ENCODE measurements at regions not wholly inside any gene's neighbourhood (a gene's known extent, or its start where the extent isn't known, plus 50 kb on each side); places are given as distances from the start of the nearest gene placed in this dataset.
"Not testable (repeated sequence)": the region's sequence is repeated elsewhere in the genome, so short reads cannot be mapped to it uniquely, and the experiment has no call there.

DNA sequence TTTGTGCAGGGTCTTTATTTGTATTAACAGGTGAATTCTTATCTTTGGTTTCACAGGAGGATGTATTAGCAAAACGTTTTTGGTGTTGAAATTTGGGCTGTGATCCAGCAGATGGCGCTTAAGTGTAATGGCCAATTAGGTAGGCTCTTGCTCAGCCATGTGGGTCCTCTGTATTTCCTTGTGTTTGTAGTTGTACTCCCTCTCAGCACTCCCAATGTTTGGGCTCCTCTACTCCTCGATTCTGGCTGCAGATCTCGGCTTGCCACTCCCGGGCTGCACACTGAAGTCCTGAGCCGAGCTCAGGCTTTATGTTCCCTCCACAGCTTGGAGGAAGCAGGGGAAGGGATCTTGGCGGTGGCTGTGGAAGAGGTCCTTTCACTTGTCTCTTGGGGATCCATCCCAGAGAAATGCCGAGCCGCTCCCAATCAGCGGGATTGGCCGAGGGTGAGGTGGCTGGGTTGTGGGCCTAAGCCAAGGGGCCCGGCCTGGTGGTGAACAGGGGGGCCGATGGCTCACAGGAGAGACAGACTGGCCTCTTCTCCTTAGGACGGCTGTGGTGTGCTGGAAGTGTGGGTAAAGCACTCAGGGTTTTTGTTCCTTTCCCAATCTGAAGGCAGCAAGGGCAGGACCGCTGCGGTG, 133.7 kb downstream of the AEBP2 start:
- DNase-seq = no peak

DNA sequence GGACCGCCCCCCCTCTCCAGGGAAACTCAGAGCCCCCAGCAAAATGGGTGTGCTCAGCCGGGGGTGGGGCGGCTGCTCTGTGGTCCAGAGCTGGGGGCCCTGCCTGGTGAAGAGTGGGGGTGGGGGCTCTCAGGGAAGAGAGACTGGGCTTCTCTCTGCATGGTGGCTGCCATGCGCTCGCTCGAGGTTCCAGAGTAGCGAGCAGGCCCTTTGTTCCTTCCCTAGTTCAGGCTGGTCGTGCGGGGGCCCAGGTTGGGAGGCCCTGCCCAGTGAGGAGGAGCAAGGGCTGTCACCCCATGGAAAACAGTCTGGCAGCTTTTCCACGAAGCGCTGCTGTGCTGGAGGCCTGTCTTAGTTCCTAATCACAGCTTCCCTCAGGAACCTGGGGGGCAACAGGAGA, 134.6 kb downstream of the AEBP2 start:
- DNase-seq = no peak

DNA sequence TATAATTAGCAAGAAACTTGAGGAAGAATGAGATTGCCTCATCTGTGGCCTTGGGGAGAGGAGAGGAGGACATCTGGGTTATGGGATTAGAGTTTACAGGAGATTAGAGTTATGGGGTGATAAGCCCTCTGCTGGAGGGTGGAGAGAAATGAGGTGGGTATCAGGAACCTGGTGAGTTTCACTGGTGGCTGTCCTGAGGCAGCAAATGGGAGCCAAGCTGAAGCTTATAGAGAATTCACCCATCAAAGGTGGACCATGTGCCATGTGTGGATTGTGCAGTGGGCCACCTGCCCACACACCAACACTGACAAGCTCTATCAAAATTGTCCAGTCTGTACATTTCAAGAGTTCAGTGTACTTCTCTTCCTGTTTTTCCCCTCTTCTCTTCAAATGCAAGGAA, 135.3 kb downstream of the AEBP2 start:
- DNase-seq = no peak

DNA sequence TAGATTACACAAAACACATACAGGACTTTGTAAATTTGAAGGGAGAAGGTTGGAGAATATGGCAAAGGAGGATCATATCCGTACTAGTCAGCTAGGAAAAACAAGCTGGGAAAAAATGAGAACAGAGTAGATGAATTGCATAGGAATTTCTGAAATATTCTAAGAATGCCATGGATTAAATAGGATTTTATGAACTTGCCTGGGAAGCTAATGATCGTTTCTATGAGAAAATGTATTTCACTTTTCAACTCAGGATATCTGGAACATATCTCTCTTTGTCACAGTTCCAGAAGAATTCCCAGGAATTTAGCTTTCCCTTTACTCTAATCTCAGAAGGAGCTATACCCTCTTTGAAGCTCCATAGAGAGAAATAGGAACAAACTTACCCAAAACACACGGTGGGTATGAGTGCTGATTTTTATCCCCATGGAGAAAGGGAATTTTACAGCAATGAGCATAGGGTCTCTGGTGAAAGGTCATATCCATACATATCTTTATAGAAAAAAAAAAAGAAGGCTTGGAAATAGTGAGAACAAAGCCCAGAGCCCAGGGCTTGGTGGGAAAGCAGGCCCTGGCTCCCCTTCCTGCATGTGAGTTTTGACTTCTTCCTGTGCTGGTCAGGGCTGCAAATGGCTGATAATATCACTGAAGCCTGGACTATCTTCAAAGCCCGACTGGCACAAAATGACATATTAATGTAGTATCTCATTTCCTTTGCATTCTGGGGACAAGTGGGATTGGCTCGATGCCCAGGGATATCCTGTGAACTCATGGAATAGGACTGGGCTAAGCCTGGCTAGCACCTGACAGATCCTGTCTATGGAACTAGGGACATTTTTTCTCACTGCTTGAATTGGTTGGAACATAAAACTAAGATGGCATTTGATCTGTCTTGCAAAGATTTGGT, 136.3 kb downstream of the AEBP2 start:
- DNase-seq = peak; percentile 39

DNA sequence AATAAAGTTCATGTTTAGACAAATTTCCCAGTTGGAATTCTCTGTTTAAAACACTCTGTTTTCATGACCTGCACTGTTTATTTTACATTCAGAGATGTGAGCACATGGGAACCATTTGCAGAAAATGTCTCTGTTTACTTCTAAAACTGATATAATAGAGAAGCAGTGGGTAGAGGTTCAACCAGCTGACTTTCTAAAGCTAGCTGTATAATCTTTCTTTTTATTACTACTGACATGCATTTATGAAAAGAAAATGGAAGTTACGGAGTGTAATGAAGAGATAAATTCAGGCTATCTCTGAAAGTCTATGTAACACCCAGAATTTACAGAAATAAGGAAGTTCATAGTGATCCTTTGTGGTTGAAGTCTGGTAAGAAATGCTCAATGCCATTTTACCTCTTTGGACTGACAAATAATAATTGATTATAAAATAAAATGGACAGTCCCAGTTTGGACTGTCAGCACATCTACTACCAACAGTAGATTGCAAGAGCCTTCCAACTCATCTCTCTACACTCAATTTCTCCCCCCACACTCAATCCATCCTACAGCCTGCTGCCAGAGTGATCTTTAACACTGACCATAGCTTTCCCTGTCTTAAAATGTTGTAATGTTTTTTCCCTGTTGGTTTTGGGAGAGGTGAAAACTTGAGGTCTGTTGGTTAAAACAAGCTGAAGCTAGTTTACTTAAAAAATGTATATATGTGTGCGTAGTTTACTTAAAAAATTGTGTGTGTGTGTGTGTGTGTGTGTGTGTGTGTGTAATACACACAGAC, 137.4 kb downstream of the AEBP2 start:
- no peak for DNase-seq

DNA sequence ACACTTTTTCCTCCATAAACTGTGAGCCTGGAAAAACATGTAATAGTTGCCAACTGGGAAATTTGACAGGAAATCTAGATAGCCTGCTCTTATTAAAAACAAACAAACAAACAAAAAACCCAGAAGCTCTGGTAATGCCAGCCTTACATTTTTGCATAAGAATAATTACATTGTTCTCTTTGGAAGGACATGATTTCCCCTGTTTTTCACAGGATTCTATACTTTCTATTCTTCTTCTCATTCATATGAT, 137.9 kb downstream of the AEBP2 start:
- no peak for DNase-seq

DNA sequence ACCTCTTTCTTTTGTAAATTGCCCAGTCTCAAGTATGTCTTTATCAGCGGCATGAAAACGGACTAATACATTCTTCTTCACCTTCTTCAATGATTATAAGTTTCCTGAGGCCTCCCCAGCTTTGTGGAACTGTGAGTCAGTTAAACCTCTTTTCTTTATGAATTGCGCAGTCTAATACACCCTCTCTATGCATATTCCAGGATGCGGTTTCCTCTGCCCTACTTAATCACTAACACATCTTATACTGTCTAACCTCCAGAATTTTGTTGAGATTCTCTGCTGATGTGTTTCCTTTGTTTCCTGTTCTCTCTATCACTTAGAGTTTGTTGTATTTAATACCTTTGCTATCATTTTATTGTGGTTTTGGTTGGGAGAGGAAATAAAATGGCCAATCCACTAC, 145.4 kb downstream of the AEBP2 start:
- no peak for DNase-seq

DNA sequence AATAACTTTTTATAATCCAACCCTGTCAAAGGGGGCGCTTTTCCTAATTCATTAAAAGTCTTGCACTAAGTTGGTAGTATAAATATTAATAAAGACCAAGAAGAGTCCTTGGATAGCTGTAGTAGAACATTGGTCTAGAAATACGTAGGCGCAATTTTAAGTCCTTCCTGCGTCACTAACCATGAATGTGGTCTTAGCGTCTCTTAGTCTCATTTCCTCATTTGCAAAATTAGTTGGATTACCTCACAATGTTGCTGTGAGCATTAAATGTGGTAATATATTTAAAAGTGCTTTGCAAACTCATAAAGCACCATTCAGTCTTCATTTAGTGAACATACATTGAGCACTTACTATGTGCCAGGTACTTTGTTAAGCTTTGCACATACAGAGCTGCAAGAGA, 149.7 kb downstream of the AEBP2 start:
- DNase-seq = no peak

DNA sequence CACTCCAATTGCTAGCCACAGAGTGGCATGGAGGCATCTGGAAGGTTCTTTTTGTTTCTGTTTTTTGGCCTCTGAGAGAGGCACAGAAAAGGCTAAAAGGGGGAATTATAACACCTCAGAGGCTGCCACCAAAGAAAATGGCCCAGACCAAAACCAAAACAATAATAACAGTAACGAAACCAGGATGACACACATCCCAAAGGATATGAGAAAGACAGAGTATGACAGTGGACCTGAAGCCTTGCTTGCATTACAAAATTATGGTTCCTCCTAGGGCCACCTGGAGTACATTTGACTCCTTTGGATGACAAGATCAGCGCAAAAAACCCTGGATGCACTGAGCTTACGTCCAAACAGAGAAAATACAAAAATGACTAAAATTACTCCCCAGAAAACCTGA, 152.7 kb downstream of the AEBP2 start:
- DNase-seq = no peak

DNA sequence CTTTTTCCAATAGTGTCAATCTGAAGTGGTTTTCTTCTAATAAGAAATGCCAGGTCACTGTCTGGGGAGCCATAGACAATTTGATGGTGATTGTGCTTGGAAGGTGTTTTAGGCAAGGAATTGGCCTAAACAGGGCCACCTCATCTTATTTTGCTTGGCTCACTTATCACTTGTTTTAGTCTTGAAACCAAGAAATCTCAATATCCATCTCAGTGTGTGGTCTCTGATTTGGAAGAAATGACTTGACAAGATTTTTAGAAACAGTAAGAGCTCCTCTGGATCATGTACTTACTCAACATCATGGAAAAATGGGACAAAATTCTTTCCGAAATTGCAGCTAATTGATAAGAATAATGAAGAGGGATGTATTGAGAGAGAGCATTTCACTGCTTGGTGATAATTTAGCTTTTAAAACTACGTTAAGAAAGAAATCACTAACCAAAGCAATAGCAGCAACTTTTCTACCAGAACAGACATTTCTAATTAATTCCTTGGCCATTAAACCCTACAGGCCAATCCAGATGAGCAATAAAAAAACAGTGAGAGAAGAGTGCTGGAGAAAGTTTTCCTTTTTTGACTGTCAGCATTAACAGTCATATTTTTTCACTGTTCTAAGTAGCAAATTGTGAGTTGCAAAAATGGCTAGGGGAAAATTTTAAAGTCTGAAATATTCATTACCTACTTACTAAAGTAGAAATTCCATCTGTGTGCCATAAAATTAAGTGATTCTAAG, 157.3 kb downstream of the AEBP2 start:
- no peak for DNase-seq

DNA sequence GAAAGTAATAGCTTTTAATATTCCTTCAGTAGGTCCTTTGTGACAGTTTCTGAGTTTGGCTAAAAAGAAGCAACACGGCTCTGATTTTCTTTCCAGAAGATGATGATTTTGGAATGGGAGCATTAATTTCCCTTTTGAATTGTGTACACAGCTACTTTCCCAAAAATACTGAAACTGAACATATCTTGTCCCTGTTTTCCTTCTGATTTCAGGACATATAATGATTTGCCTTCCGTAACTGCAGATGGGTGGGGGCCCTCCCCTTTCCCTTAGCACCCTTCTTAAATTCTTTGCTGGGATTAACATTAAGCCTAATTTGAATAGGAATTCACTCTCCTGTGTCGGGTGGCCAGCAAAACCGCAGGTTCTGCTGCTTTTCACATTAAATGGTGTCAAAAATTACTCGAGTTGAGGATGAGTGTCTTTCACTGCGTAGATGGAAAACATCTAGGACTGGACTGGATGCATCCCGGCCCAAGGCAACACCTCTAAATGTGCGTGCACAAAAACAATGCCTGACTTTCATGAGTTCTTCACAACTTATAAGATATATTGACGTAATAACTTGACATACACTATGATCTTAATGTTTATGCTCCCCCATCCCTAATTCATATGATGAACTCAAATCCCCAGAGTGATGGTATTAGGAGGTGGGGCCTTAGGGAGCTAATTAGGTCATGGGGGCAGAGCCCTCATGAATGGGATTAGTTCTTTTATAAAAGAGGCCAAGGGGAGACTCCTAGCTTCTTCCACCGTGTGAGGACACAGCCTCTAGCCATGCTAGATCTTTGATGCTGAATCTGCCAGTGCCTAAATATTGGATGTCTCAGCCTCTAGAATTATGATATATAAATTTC, 158.1 kb downstream of the AEBP2 start:
- no peak for DNase-seq

DNA sequence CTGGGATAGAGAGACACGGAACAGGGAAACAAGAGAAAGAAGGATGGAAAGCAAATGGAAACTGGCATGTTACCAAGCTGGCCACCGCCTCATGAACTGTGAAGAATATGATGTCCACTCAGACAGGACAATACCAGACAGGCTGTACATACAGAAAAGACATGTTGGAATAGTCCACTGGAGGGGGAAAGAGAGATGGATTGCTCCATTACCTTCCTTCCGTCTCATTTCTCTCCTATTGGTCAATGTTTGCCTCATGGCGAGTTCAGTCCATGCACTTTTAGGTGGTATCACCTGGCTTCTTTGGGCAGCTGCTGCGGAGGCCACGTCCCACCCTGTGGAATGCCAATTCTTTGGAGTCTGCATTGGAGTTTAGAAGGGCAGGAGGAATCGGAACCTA, 166.4 kb downstream of the AEBP2 start:
- no peak for DNase-seq

DNA sequence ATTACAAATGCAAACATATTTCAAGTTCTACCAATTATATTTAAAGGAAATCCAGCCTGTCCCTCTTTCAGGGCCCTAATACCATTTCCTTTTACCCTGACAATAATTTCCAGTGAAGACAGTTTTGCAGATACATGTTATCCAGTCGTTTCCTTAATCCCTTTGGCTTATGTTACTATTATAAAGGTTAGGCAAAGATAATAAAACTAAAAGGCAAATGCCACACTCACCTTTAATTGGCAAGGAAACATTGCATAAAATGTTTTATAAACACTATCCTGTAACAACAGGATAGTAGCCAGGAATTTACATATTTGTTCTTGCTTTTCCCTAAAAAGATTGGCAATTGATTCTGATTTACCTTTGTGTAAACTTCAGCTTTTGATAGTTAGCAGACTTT, 168.7 kb downstream of the AEBP2 start:
- no peak for DNase-seq

DNA sequence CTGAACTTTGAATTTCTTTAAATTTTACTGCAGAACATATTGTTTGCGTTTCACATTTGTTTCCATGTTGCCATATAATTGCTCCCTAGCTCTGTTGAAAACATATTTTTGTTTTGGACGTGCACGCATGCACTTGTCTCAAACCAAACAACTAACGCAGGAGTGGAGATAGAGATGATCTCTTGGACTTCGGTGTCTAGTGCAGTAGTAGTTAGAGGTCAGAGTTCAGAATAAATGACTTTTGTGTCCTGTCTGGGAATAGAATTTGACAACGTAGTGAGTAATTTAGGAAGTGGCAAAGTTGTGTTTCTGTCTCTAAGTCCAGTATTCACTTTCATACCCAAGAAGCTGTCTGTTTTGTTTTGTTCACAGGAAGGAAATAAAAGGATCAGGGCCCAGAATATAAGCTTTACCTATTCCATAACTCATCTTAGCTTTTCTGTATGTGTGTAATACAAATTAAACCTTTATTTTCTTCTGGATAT, 173.8 kb downstream of the AEBP2 start:
- DNase-seq = no peak

DNA sequence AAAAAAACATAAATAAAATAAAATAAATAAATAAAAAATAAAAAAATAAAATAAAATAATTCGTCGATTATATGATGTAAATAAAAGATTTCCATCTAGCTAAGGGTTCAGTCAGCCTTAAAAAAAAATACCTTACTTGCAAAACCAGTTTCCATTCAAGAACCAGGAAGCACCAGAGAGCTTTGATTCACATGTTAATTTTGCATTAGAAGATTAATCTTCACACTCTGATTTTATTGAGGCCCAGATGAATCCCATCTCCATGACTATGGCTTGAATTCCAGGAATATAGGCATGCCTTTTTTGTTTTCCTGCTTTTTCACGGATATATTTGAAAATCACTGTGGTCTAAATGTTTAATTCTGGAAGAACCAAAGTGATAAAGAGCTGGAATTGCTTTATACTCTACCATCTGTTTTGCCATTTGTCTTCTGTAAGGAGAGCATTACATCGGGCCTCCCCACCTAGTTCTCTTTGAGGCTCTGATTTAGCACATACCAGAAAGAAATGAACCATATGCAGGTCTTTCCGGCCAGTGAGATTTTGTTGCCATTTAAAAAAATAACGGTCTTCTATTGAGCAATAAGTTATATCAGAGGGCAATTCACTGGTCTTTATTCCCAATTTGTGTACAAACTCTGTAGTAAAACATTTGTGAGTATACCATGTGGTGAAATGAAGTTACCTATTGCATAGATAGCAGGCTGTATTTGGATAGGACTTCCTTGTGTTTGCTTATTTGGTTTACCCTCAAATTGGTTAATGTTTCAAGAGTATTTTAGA, 175.5 kb downstream of the AEBP2 start:
- no peak for DNase-seq

DNA sequence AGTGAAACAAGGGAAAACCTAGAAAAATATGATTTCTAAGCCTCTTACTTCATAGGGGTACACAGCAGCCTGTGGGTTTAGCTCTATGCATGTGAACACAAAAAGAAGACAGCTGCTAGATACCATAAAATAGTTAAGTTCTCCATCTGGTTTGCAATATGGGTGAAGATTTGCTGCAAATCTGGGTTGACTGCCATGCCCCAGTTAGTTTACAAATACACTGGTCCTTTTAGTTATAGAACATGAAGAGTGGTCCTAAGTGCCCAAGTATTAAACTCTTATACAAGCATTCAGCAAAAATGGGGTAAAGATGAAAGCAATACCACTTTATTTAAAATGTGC, 176.1 kb downstream of the AEBP2 start:
- no peak for DNase-seq

DNA sequence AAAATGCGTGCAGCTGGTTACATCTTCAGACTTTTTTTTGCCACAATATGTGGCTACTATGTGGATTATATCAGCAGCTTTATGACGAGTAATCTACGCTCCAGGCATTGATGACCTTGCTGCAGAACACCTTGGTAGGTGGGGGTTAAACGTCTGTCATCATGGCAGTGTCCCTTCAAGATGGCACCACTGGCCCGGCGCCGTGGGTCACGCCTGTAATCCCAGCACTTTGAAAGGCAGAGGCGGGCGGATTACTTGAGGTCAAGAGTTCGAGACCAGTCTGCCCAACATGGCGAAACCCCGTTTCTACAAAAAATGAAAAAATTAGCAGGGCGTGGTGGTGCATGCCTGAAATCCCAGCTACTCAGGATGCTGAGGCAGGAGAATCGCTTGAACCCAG, 177.5 kb downstream of the AEBP2 start:
- DNase-seq = no peak

DNA sequence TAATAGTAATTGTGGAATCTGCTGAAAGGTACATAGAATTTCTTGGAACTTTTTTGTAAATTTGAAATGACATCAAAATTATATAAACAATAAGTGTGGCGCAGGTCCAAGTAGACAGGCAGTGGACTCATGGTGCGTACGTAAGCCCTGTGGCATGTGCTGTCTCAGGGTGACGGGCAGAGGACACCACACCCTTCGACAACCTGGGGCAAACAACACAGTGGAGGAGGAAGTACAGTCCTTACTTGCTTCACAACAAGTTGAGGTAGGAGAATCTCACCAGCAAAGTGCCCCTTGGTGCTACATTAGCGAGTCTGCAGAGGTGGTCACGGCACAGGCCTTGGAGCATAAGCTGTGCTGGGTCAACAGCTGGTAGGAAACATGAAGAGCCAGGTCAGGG, 180.9 kb downstream of the AEBP2 start:
- no peak for DNase-seq

DNA sequence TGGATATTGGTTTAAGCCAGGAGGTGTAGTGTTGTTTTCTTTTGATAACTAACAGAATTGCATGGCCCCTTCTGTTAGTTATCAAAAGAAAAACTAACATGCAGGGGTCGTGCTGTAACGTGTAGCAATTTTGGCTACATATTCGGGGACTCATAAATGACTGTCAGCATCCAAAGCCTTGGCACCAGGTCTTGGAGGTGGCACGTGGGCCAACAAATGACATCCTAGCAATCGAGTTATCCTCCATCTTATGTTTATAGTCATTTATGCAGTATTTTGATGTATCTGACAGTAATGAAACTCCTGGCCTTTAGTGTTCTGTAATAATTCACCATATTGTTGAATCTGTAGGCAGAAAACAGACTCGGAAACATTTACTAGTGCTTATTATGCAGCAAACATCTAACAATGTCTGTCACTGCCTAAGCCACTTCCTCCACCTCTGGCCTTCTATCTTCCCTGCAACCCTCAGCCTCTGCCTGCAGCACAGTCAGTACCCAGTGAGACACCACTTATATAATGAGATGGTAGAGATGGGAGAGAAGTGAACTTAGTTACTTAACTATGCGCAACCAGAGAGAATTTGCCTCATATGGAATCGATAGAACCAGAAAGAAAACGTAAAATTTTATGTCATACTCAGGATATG, 184.6 kb downstream of the AEBP2 start:
- no peak for DNase-seq

DNA sequence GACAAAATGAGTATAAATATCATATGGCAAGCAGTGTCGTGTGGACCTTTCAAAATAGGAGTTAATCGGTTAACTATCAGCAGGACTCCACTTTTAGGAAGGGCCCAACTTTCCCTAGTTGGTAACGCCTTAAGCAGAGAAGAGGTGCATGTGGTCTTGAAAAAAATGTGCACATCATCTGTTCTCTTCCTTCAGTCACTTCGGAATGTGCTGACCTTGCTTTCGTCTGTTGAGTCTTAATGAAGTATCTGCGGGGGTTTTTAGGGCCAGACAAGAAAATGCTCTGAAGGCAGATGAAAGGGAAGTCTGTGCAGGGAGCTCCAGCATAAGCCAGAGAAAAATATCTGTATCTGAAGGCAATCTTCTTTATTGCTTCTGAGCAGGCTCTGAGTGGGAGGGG, 185.2 kb downstream of the AEBP2 start:
- no peak for DNase-seq

DNA sequence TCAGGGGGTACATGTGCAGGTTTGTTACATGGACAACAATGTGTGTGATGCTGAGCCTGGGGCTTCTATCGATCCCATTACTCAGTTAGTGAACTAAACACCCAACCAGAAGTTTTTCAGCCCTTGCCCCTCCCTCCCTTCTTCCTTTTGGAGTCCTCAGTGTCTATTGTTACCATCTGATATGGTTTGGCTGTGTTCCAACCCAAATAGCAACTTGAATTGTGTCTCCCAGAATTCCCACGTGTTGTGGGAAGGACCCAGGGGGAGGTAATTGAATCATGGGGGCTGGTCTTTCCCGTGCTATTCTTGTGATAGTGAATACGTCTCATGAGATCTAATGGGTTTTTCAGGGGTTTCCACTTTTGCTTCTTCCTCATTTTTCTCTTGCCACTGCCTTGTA, 186.3 kb downstream of the AEBP2 start:
- not testable (repeated sequence) for DNase-seq
